ENCODE measurements at regions not wholly inside any gene's neighbourhood (a gene's known extent, or its start where the extent isn't known, plus 50 kb on each side); places are given as distances from the start of the nearest gene placed in this dataset.

GRCh38 chr3:22996920-22997571 lies 206.1 kb upstream of the UBE2E2 start:
- DNase-seq (ENCODE audit: low spot score), result peak; percentile 23

- DNase-seq (ENCODE audit: low spot score), result no peak
These were observed 202.8 kb upstream of the UBE2E2 start for GRCh38 chr3:23000371-23000770.

- peak; percentile 49 for DNase-seq (ENCODE audit: low spot score)
These were observed 201.0 kb upstream of the UBE2E2 start for GRCh38 chr3:23002151-23002550.

- peak; percentile 19 for DNase-seq (ENCODE audit: low spot score)
These were observed 200.0 kb upstream of the UBE2E2 start for GRCh38 chr3:23002836-23003732.

GRCh38 chr3:23003733-23004046 lies 199.4 kb upstream of the UBE2E2 start:
- DNase-seq (ENCODE audit: low spot score), result no peak

GRCh38 chr3:23004971-23005370 lies 198.2 kb upstream of the UBE2E2 start:
- peak; percentile 92 for DNase-seq (ENCODE audit: low spot score)

- DNase-seq (ENCODE audit: low spot score), result peak; percentile 55
These were observed 185.3 kb upstream of the UBE2E2 start for GRCh38 chr3:23017801-23018200.

GRCh38 chr3:23019596-23020300 lies 183.4 kb upstream of the UBE2E2 start:
- DNase-seq (ENCODE audit: low spot score), result no peak

- DNase-seq (ENCODE audit: low spot score), result no peak
These were observed 174.8 kb upstream of the UBE2E2 start for GRCh38 chr3:23028294-23028693.

- DNase-seq (ENCODE audit: low spot score), result no peak
These were observed 174.1 kb upstream of the UBE2E2 start for GRCh38 chr3:23029001-23029400.

GRCh38 chr3:23035927-23036640 lies 167.0 kb upstream of the UBE2E2 start:
- DNase-seq (ENCODE audit: low spot score), result peak; percentile 14

GRCh38 chr3:23036728-23037127 lies 166.4 kb upstream of the UBE2E2 start:
- DNase-seq (ENCODE audit: low spot score), result no peak

- no peak for DNase-seq (ENCODE audit: low spot score)
These were observed 164.7 kb upstream of the UBE2E2 start for GRCh38 chr3:23038471-23038870.

- DNase-seq (ENCODE audit: low spot score), result no peak
These were observed 161.0 kb upstream of the UBE2E2 start for GRCh38 chr3:23041918-23042696.

- DNase-seq (ENCODE audit: low spot score), result no peak
These were observed 158.7 kb upstream of the UBE2E2 start for GRCh38 chr3:23044463-23044862.

GRCh38 chr3:23046536-23046935 lies 156.6 kb upstream of the UBE2E2 start:
- DNase-seq (ENCODE audit: low spot score), result peak; percentile 53

- DNase-seq (ENCODE audit: low spot score), result peak; percentile 60
These were observed 151.6 kb upstream of the UBE2E2 start for GRCh38 chr3:23051240-23052140.

GRCh38 chr3:23052208-23052607 lies 150.9 kb upstream of the UBE2E2 start:
- no peak for DNase-seq (ENCODE audit: low spot score)

GRCh38 chr3:23052620-23053019 lies 150.5 kb upstream of the UBE2E2 start:
- peak; percentile 28 for DNase-seq (ENCODE audit: low spot score)

- DNase-seq (ENCODE audit: low spot score), result peak; percentile 85
These were observed 147.3 kb upstream of the UBE2E2 start for GRCh38 chr3:23055733-23056376.

All from kidney tubule cell (primary cell).